HepG2 (cell line): ENCODE measurements at regions not wholly inside any gene's neighbourhood (a gene's known extent, or its start where the extent isn't known, plus 50 kb on each side); places are given as distances from the start of the nearest gene placed in this dataset.

Source experiments
- ATAC-seq: fragments of 200-7000 bp; cut with Tn5 transposase; 3 replicates; pipeline ENCODE4 v1.9.1; 2020; ENCODE audit warnings: mild to moderate bottlenecking, moderate library complexity
- BruUV-seq: library from RNA; stranded (reverse); fragments of 400-500 nt; replicated peaks from 2 replicates; lab custom pipeline; 2021; lab: Mats Ljungman, UMichigan
- CTCF ChIA-PET: fragments of 300-600 bp; formaldehyde crosslinking; extraction: SDS; loops from one replicate; lab custom pipeline; 2021; ENCODE audit warnings: low total read pairs, inconsistent platforms, low intra/inter-chr PET ratio; lab: Yijun Ruan, JAX
- POLR2A ChIA-PET: fragments of 350-600 bp; sonication (Branson Sonifier 250); formaldehyde crosslinking; loops from one replicate; lab custom pipeline; 2020; ENCODE audit warnings: antibody characterized with exemption, inconsistent platforms; lab: Yijun Ruan, JAX
- DNase-seq: peaks from one replicate; pipeline ENCODE4 v3.0.0-alpha.2; 2015; ENCODE audit warnings: low spot score
- FAIRE-seq: peaks from 3 replicates; lab custom pipeline; 2011; peaks lifted over from hg19 to GRCh38; lab: Jason Lieb, UNC
- H2AFZ ChIP-seq: one replicate; pipeline ENCODE4 v1.6.1; 2011; ENCODE audit warnings: low read length, inconsistent platforms
- H3K27ac ChIP-seq: fragments of 300-600 bp; 3 replicates; pipeline ENCODE4 v1.8.0; 2011; ENCODE audit warnings: mixed run types, mild to moderate bottlenecking, mixed read lengths, low read length, inconsistent platforms; ENCODE audit not compliant: insufficient read depth; ENCODE audit errors: extremely low read length
- H3K27me3 ChIP-seq, 2 experiments: fragments of 200-600 bp in 1 of 2; 2 replicates in 1 of 2; 3 replicates in 1 of 2; pipeline versions ENCODE4 v1.6.0 to v1.8.0; 2011; ENCODE audit warnings: low read length in 2 of 2, mild to moderate bottlenecking in 2 of 2, moderate library complexity in 2 of 2, inconsistent platforms in 1 of 2; ENCODE audit not compliant: insufficient read depth in 2 of 2, control insufficient read depth in 1 of 2
- H3K36me3 ChIP-seq, 2 experiments: fragments of 200-600 bp in 1 of 2; replicated peaks in 1 of 2; 2 replicates in 1 of 2; 3 replicates in 1 of 2; pipeline versions ENCODE4 v1.5.1 to v1.8.0; 2011; ENCODE audit warnings: low read length in 2 of 2, inconsistent platforms in 1 of 2; ENCODE audit not compliant: insufficient read depth in 2 of 2, control insufficient read depth in 1 of 2
- H3K4me1 ChIP-seq: 2 replicates; pipeline ENCODE4 v1.5.1; 2012; ENCODE audit warnings: low read length, inconsistent platforms; ENCODE audit not compliant: insufficient read depth
- H3K4me2 ChIP-seq: 2 replicates; pipeline ENCODE4 v1.6.0; 2011; ENCODE audit warnings: low read depth, low read length, inconsistent platforms
- H3K4me3 ChIP-seq, 3 experiments: fragments of 200-600 bp in 1 of 3; sonication (generic), shearing (Covaris generic) in 1 of 3; replicated peaks in 1 of 3; 2 replicates each; pipeline ENCODE4 v1.5.1; 2011 to 2016; ENCODE audit warnings: low read length in 3 of 3, inconsistent platforms in 2 of 3, low read depth in 2 of 3, mild to moderate bottlenecking in 2 of 3, control low read depth in 1 of 3, mixed read lengths in 1 of 3; ENCODE audit not compliant: insufficient read depth in 1 of 3
- H3K79me2 ChIP-seq: one replicate; pipeline ENCODE4 v1.6.1; 2011; ENCODE audit warnings: low read length, inconsistent platforms; ENCODE audit not compliant: insufficient read depth
- H3K9ac ChIP-seq: 2 replicates; pipeline ENCODE4 v1.6.0; 2011; ENCODE audit warnings: mild to moderate bottlenecking, low read depth, low read length, inconsistent platforms; ENCODE audit not compliant: insufficient read depth
- H3K9me3 ChIP-seq: 2 replicates; pipeline ENCODE4 v1.5.1; 2012; ENCODE audit warnings: mild to moderate bottlenecking, low read length
- H4K20me1 ChIP-seq: 2 replicates; pipeline ENCODE4 v1.6.0; 2011; ENCODE audit warnings: inconsistent platforms, mild to moderate bottlenecking, low read length, moderate library complexity; ENCODE audit not compliant: insufficient read depth
- DRAP1 ChIP-seq: IDR thresholded peaks from 2 replicates; pipeline ENCODE4 v1.6.1; 2016; ENCODE audit warnings: missing genetic modification reagents, missing compliant biosample characterization
- HMGA1 ChIP-seq: sonication (generic); formaldehyde crosslinking; conservative IDR thresholded peaks from 2 replicates; pipeline ENCODE4 v1.4.0; 2020; ENCODE audit warnings: missing genetic modification reagents
- KDM6A ChIP-seq: IDR thresholded peaks from 2 replicates; pipeline ENCODE4 v1.6.1; 2016; ENCODE audit warnings: low read depth
- MTA1 ChIP-seq: sonication (generic); formaldehyde crosslinking; IDR thresholded peaks from 2 replicates; pipeline ENCODE4 v1.4.0; 2020; ENCODE audit warnings: missing genetic modification reagents, mild to moderate bottlenecking, borderline replicate concordance
- PRDM15 ChIP-seq: sonication (generic); formaldehyde crosslinking; IDR thresholded peaks from 2 replicates; pipeline ENCODE4 v1.4.0; 2020; ENCODE audit warnings: missing genetic modification reagents
- SRSF9 ChIP-seq: fragments of 200-400 bp; formaldehyde crosslinking; IDR thresholded peaks from 2 replicates; pipeline ENCODE4 v1.6.1; 2018; ENCODE audit warnings: borderline replicate concordance, mild to moderate bottlenecking, low read depth, low read length; ENCODE audit not compliant: insufficient read depth, poor library complexity, severe bottlenecking
- ZBTB14 ChIP-seq: sonication (generic); formaldehyde crosslinking; IDR thresholded peaks from 2 replicates; pipeline ENCODE4 v1.4.0; 2020; ENCODE audit warnings: missing genetic modification reagents
- ZBTB4 ChIP-seq: sonication (generic); formaldehyde crosslinking; IDR thresholded peaks from 2 replicates; pipeline ENCODE4 v1.4.0; 2020; ENCODE audit warnings: missing genetic modification reagents, mild to moderate bottlenecking, borderline replicate concordance
- ZNF275 ChIP-seq: sonication (generic); formaldehyde crosslinking; IDR thresholded peaks from 2 replicates; pipeline ENCODE4 v1.8.0; 2022; ENCODE audit warnings: missing genetic modification reagents, mild to moderate bottlenecking, inconsistent platforms, borderline replicate concordance
- ZNF33A ChIP-seq: sonication (generic); formaldehyde crosslinking; IDR thresholded peaks from 2 replicates; pipeline ENCODE4 v1.5.1; 2020; ENCODE audit warnings: missing genetic modification reagents, mild to moderate bottlenecking, moderate library complexity, borderline replicate concordance
- ZNF343 ChIP-seq: sonication (generic); formaldehyde crosslinking; IDR thresholded peaks from 2 replicates; pipeline ENCODE4 v1.4.0; 2020; ENCODE audit warnings: mild to moderate bottlenecking, missing genetic modification reagents
- ZNF501 ChIP-seq: sonication (generic); formaldehyde crosslinking; IDR thresholded peaks from 2 replicates; pipeline ENCODE4 v1.5.1; 2020; ENCODE audit warnings: mild to moderate bottlenecking, moderate library complexity, missing genetic modification reagents
- ZNF841 ChIP-seq: sonication (generic); formaldehyde crosslinking; IDR thresholded peaks from 2 replicates; pipeline ENCODE4 v1.8.1; 2023; ENCODE audit warnings: missing genetic modification reagents, borderline replicate concordance
- ZSCAN22 ChIP-seq: sonication (generic); formaldehyde crosslinking; IDR thresholded peaks from 2 replicates; pipeline ENCODE4 v1.4.0; 2020; ENCODE audit warnings: mild to moderate bottlenecking, missing genetic modification reagents
- WGBS: methylation state at CpG from one replicate; pipeline ENCODE4 v1.1.6; 2017; ENCODE audit warnings: low lambda C conversion rate; 5-methylcytosine and 5-hydroxymethylcytosine counted together
- in situ Hi-C: cut with HindIII; loops from 2 replicates; pipeline ENCODE4 v1.10.0; 2017; ENCODE audit warnings: low pct_unique_long_range_greater_than_20kb; ENCODE audit not compliant: extremely low pct_ligation_motif_present
- intact Hi-C: fragments of 100-400 bp; cut with micrococcal nuclease; formaldehyde crosslinking; loops from one replicate; pipeline ENCODE4 v1.10.0; 2022; ENCODE audit not compliant: unreplicated experiment

- H3K27me3 ChIP-seq, result no peaks in the 10 kb centered on the region
- no peak for TF ChIP-seq PRDM15 (CRISPR knock-in tag)
- TF ChIP-seq ZNF33A, result no peak
- no peak for TF ChIP-seq ZBTB4 (CRISPR knock-in tag)
- TF ChIP-seq DRAP1, result no peak
- no peak for TF ChIP-seq SRSF9
- no peak for TF ChIP-seq HMGA1
- TF ChIP-seq ZNF841 (CRISPR knock-in tag), result no peak
- no peak for TF ChIP-seq ZBTB14 (CRISPR knock-in tag)
- no peak for TF ChIP-seq KDM6A
- TF ChIP-seq ZSCAN22 (CRISPR knock-in tag), result no peak
- no peak for TF ChIP-seq ZNF343 (CRISPR knock-in tag)
- TF ChIP-seq ZNF501 (CRISPR knock-in tag), result no peak
- TF ChIP-seq MTA1, result no peak
- TF ChIP-seq ZNF275 (CRISPR knock-in tag), result no peak
- BruUV-seq, result no TSS peak
- no peaks in the 10 kb centered on the region for H4K20me1 ChIP-seq
- no peak for ATAC-seq
- intact Hi-C loops (no loop called here), in situ Hi-C loops (no loop called here)
- H3K4me2 ChIP-seq, result no peak overlapping the region
- no peaks in the 10 kb centered on the region for H3K4me1 ChIP-seq
- no peaks in the 10 kb centered on the region for H3K36me3 ChIP-seq
- no peak for DNase-seq
- ChIA-PET POLR2A (no interaction called here), CTCF (no interaction called here)
- H3K9me3 ChIP-seq, result peaks cover 8% of the 10 kb centered on the region; the same call in 1 of the 2 replicates
- H3K79me2 ChIP-seq, result no peaks in the 10 kb centered on the region
- no peak for FAIRE-seq
- no peak overlapping the region for H3K4me3 ChIP-seq
- no peak overlapping the region for H2AFZ ChIP-seq
- no peak overlapping the region for H3K27ac ChIP-seq
- H3K9ac ChIP-seq, result no peak overlapping the region
- WGBS, result 67% methylated on average over 3 of the region's 3 CpGs
Measured at GRCh38 chr18:42305869-42306593, 351.0 kb downstream of the PIK3C3 start.
